Peyer's patch (tissue), 4 donors: ENCODE measurements at regions not wholly inside any gene's neighbourhood (a gene's known extent, or its start where the extent isn't known, plus 50 kb on each side); places are given as distances from the start of the nearest gene placed in this dataset.

Experiments
- DNase-seq, 3 donors: peaks; one replicate each; pipeline ENCODE4 v3.0.0-alpha.2; 2017 to 2019
- H3K27ac ChIP-seq, 4 donors: fragments of 200-600 bp; sonication (generic); one replicate each; pipeline ENCODE4 v1.5.1; 2016 to 2019
- H3K27me3 ChIP-seq, 2 donors: fragments of 200-600 bp; sonication (generic); one replicate each; pipeline ENCODE4 v1.5.1; 2019
- H3K36me3 ChIP-seq, 3 donors: fragments of 200-600 bp; sonication (generic); one replicate each; pipeline ENCODE4 v1.5.1; 2016 to 2019
- H3K4me1 ChIP-seq, 4 donors: fragments of 200-600 bp; sonication (generic); one replicate each; pipeline ENCODE4 v1.5.1; 2016 to 2019
- H3K4me3 ChIP-seq, 4 donors: fragments of 200-600 bp; sonication (generic); 1 replicate in 3 of 4; 2 replicates in 1 of 4; pipeline ENCODE4 v1.5.1; 2016 to 2019; ENCODE audit warnings: mild to moderate bottlenecking in 1 of 4
- H3K9me3 ChIP-seq, 4 donors: fragments of 200-600 bp; sonication (generic); one replicate each; pipeline ENCODE4 v1.5.1; 2016 to 2019; ENCODE audit warnings: mild to moderate bottlenecking in 1 of 4
- POLR2A ChIP-seq, 2 donors: fragments of 450-650 bp; IDR thresholded peaks; one replicate each; pipeline ENCODE4 v1.5.1; 2017; ENCODE audit warnings: antibody characterized with exemption in 2 of 2, mild to moderate bottlenecking in 2 of 2, moderate library complexity in 2 of 2
- TF ChIP-seq, protein P1 (sequence below), 6 experiments: fragments of 450-650 bp in 4 of 6; fragments of 200-600 bp in 2 of 6; sonication (generic) in 1 of 6; IDR thresholded peaks; one replicate each; pipeline ENCODE4 v1.5.1; 2017 to 2019; ENCODE audit warnings: antibody characterized with exemption in 6 of 6, mild to moderate bottlenecking in 3 of 6, moderate library complexity in 1 of 6

GRCh38 chr15:46865155-46865554 is 852.1 kb upstream of the SEMA6D start:
- Histone ChIP-seq H3K36me3 (no peaks in the 10 kb centered on the region), H3K4me3 (no peak overlapping the region), H3K4me1 (no peaks in the 10 kb centered on the region), H3K27ac (no peak overlapping the region), H3K27me3 (no peaks in the 10 kb centered on the region), H3K9me3 (no peaks in the 10 kb centered on the region)
- TF ChIP-seq, protein P1, sequence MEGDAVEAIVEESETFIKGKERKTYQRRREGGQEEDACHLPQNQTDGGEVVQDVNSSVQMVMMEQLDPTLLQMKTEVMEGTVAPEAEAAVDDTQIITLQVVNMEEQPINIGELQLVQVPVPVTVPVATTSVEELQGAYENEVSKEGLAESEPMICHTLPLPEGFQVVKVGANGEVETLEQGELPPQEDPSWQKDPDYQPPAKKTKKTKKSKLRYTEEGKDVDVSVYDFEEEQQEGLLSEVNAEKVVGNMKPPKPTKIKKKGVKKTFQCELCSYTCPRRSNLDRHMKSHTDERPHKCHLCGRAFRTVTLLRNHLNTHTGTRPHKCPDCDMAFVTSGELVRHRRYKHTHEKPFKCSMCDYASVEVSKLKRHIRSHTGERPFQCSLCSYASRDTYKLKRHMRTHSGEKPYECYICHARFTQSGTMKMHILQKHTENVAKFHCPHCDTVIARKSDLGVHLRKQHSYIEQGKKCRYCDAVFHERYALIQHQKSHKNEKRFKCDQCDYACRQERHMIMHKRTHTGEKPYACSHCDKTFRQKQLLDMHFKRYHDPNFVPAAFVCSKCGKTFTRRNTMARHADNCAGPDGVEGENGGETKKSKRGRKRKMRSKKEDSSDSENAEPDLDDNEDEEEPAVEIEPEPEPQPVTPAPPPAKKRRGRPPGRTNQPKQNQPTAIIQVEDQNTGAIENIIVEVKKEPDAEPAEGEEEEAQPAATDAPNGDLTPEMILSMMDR (IDR thresholded peaks at IDR 0.05) = no peak
- no peak for TF ChIP-seq POLR2A (IDR thresholded peaks at IDR 0.05)
- no peak for DNase-seq

GRCh38 chr15:46872286-46872980 is 844.9 kb upstream of the SEMA6D start:
- no peak for TF ChIP-seq POLR2A (IDR thresholded peaks at IDR 0.05)
- TF ChIP-seq, protein P1 (IDR thresholded peaks at IDR 0.05) = no peak
- no peaks in the 10 kb centered on the region for H3K27me3 ChIP-seq
- no peaks in the 10 kb centered on the region for H3K9me3 ChIP-seq
- no peaks in the 10 kb centered on the region for H3K4me1 ChIP-seq
- H3K36me3 ChIP-seq = no peaks in the 10 kb centered on the region
- H3K4me3 ChIP-seq = no peak overlapping the region
- H3K27ac ChIP-seq = no peak overlapping the region
- no peak for DNase-seq

DNA sequence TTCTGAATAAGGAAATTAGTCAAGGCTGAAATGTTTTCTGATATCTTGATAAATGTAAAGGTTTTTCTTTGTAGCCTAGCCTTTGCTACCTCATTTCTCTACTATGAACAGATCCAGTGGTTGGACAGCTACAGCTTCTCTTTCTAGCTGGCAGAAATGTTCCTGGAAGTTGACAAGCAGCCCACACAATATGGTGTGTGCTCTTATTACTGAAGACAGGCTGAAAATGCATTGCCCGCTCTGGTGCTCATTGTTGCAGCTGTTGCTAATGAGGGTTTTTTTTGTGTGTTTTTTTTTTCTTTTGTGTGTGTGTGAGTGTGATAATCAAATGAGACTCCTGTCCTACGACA is 844.3 kb upstream of the SEMA6D start:
- H3K36me3 ChIP-seq = no peaks in the 10 kb centered on the region
- no peak for TF ChIP-seq POLR2A (IDR thresholded peaks at IDR 0.05)
- TF ChIP-seq, protein P1 (IDR thresholded peaks at IDR 0.05) = no peak
- H3K9me3 ChIP-seq = no peaks in the 10 kb centered on the region
- H3K27me3 ChIP-seq = no peaks in the 10 kb centered on the region
- no peak for DNase-seq
- no peak overlapping the region for H3K4me3 ChIP-seq
- no peaks in the 10 kb centered on the region for H3K4me1 ChIP-seq
- no peak overlapping the region for H3K27ac ChIP-seq

DNA sequence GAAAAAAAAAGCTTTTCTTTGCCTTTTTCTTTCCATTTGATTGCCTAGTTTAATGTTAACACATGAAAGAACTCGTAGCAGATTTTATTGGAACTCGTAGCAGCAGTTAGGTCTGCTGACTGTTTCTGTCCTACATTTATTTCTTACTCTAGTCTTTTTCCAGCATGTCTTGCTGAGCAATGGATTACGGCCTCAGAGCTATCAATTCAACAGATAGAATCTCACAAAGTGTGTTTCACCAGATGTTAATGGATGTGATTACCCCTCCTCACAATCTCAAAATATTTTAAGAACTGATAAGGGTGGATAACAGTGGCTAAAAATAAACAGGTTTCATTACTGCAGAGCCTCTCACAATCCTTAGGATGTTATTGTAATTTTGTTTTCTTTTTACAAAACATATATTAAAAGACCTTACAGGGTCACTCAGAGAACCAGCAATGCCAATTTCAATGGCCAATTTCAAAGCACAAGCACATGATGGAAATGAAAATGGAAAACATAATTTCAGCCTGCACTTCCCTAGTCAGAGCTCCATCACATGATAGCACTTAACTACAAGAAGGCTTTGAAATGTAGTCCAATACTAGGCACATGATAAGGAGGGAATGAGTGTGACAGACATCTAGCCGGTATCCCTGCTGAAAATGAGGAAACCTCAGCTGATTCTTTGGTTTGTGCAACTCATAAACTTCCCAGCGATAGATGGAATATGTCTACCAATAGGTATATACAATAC is 838.1 kb upstream of the SEMA6D start:
- no peak for DNase-seq
- no peak overlapping the region for H3K4me3 ChIP-seq
- no peaks in the 10 kb centered on the region for H3K9me3 ChIP-seq
- H3K4me1 ChIP-seq = no peaks in the 10 kb centered on the region
- H3K27me3 ChIP-seq = no peaks in the 10 kb centered on the region
- TF ChIP-seq, protein P1 (IDR thresholded peaks at IDR 0.05) = no peak
- no peak for TF ChIP-seq POLR2A (IDR thresholded peaks at IDR 0.05)
- H3K36me3 ChIP-seq = no peaks in the 10 kb centered on the region
- no peak overlapping the region for H3K27ac ChIP-seq

DNA sequence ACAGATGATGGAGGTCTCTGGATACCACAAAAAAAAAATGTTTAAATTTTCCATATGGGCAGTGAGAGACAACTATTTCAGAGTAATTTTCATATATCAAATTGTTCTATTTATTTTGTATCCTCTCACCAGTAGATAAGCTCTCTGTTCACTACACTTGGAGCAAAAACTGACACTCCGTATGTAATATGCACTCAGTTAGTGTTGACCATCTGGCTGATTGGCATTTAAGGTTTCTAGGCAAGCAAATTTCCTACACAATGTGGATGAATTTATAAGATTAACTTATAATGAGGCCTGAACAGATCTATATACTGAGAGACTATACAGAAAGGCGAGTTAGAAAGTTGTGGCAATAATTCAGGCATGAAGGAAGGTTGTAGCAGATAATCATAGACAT is 836.5 kb upstream of the SEMA6D start:
- TF ChIP-seq, protein P1 (IDR thresholded peaks at IDR 0.05) = no peak
- no peak for TF ChIP-seq POLR2A (IDR thresholded peaks at IDR 0.05)
- no peaks in the 10 kb centered on the region for H3K27me3 ChIP-seq
- no peaks in the 10 kb centered on the region for H3K9me3 ChIP-seq
- H3K27ac ChIP-seq = no peak overlapping the region
- no peak for DNase-seq
- H3K4me1 ChIP-seq = no peaks in the 10 kb centered on the region
- no peak overlapping the region for H3K4me3 ChIP-seq
- H3K36me3 ChIP-seq = no peaks in the 10 kb centered on the region
